NT2/D1 (cell line): ENCODE measurements at regions not wholly inside any gene's neighbourhood (a gene's known extent, or its start where the extent isn't known, plus 50 kb on each side); places are given as distances from the start of the nearest gene placed in this dataset.

Experiments
- YY1 ChIP-seq: IDR thresholded peaks from 2 replicates; pipeline ENCODE4 v1.6.1; 2011; ENCODE audit not compliant: insufficient read length, insufficient read depth
- ZNF274 ChIP-seq: IDR thresholded peaks from 2 replicates; pipeline ENCODE4 v1.6.1; 2011; ENCODE audit warnings: mild to moderate bottlenecking, low read depth, low read length

DNA sequence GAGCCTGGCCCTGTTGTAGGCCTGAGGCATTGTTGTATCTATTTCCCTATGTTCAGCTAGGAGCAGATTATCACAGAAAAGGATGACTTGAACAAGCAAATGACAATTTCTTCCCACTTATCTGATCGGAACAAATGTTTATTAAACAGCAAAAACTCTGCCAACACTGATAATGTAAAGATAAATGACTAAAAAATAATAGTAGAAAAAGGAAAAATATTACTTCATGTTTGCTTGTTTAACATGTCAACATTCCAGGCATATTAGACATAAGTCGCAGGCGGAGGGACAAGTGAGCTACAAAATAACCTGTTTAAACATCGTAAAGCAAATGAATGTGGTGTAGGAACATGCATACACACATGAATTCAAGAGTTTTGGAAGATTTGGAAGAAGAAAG, 257.9 kb downstream of the TMX3 start:
- no peak for TF ChIP-seq YY1
- TF ChIP-seq ZNF274 = no peak
